Transverse colon (tissue), 4 donors: ENCODE measurements at regions not wholly inside any gene's neighbourhood (a gene's known extent, or its start where the extent isn't known, plus 50 kb on each side); places are given as distances from the start of the nearest gene placed in this dataset.

Experiments
- CTCF ChIP-seq, 5 experiments: fragments of 200-600 bp in 3 of 5; fragments of 450-650 bp in 2 of 5; sonication (generic) in 3 of 5; IDR thresholded peaks; 1 replicate in 2 of 5; 2 replicates in 3 of 5; pipeline ENCODE4 v1.5.1; 2016 to 2017; ENCODE audit warnings: antibody characterized with exemption in 5 of 5, inconsistent platforms in 3 of 5, mild to moderate bottlenecking in 2 of 5, moderate library complexity in 1 of 5
- EP300 ChIP-seq: sonication (generic); formaldehyde crosslinking; IDR thresholded peaks from one replicate; pipeline ENCODE4 v1.6.1; 2017; ENCODE audit warnings: antibody characterized with exemption, low read depth
- POLR2A ChIP-seq: fragments of 450-650 bp; IDR thresholded peaks from one replicate; pipeline ENCODE4 v1.6.1; 2016; ENCODE audit warnings: antibody characterized with exemption, mild to moderate bottlenecking, moderate library complexity
- POLR2AphosphoS5 ChIP-seq, 3 donors: sonication (generic); formaldehyde crosslinking; IDR thresholded peaks; one replicate each; pipeline ENCODE4 v1.6.1; 2016; ENCODE audit warnings: antibody characterized with exemption in 3 of 3

GRCh38 chr16:66144641-66145040 is 221.8 kb upstream of the CDH5 start:
- TF ChIP-seq POLR2A (no peak), CTCF (IDR thresholded peaks at IDR 0.05) (no peak), EP300 (no peak), POLR2AphosphoS5 (IDR thresholded peaks at IDR 0.05) (no peak)
